Naive thymus-derived CD4-positive, alpha-beta T cell (primary cell): ENCODE measurements at regions not wholly inside any gene's neighbourhood (a gene's known extent, or its start where the extent isn't known, plus 50 kb on each side); places are given as distances from the start of the nearest gene placed in this dataset.
A peak's percentile ranks its signal among the peaks of the same experiment; 100 is the strongest.

Experiments used
- ATAC-seq: fragments of 150-1000 bp; cut with Tn5 transposase; 2 replicates; pipeline ENCODE4 v1.10.0; 2021; ENCODE audit warnings: mild to moderate bottlenecking, moderate library complexity
- CTCF ChIA-PET: fragments of 350-600 bp; sonication (Branson Sonifier 250); formaldehyde crosslinking; loops from one replicate; lab custom pipeline; 2021; ENCODE audit warnings: antibody characterized with exemption; lab: Charles Lee
- POLR2A ChIA-PET: fragments of 350-600 bp; sonication (Branson Sonifier 250); formaldehyde crosslinking; loops from one replicate; lab custom pipeline; 2021; ENCODE audit warnings: antibody characterized with exemption, inconsistent platforms; lab: Charles Lee
- DNase-seq, 9 donors: peaks; one replicate each; pipeline versions ENCODE4 v3.0.0 to v3.0.0-alpha.2; 2020 to 2022; ENCODE audit warnings: mixed read lengths in 1 of 9
- H3K27ac ChIP-seq: one replicate; pipeline ENCODE4 v1.7.0; 2013; ENCODE audit warnings: mild to moderate bottlenecking, low read depth, low read length, moderate library complexity
- H3K27me3 ChIP-seq, 2 donors: one replicate each; pipeline ENCODE4 v1.7.0; 2013; ENCODE audit warnings: low read length in 2 of 2, mild to moderate bottlenecking in 2 of 2, moderate library complexity in 2 of 2; ENCODE audit not compliant: control insufficient read depth in 2 of 2, insufficient read depth in 2 of 2
- H3K36me3 ChIP-seq, 3 experiments: 1 replicate in 2 of 3; 2 replicates in 1 of 3; pipeline ENCODE4 v1.7.0; 2013; ENCODE audit warnings: low read length in 3 of 3, mild to moderate bottlenecking in 3 of 3, moderate library complexity in 1 of 3; ENCODE audit not compliant: insufficient read depth in 3 of 3, control insufficient read depth in 2 of 3
- H3K4me1 ChIP-seq, 2 donors: one replicate each; pipeline ENCODE4 v1.7.0; 2013; ENCODE audit warnings: low read length in 2 of 2, mild to moderate bottlenecking in 2 of 2, moderate library complexity in 1 of 2; ENCODE audit not compliant: control insufficient read depth in 2 of 2, insufficient read depth in 2 of 2
- H3K4me3 ChIP-seq: 2 replicates; pipeline ENCODE4 v1.7.0; 2013; ENCODE audit warnings: mild to moderate bottlenecking, low read length
- H3K9me3 ChIP-seq, 3 experiments: 1 replicate in 2 of 3; 2 replicates in 1 of 3; pipeline ENCODE4 v1.7.0; 2013; ENCODE audit warnings: low read length in 3 of 3; ENCODE audit not compliant: control insufficient read depth in 2 of 3
- H3K27ac Mint-ChIP-seq, 9 donors: one replicate each; pipeline ENCODE4 v1.8.0; 2020 to 2022; ENCODE audit warnings: mixed read lengths in 9 of 9, mild to moderate bottlenecking in 8 of 9, moderate library complexity in 5 of 9, inconsistent platforms in 2 of 9
- H3K27me3 Mint-ChIP-seq, 5 donors: one replicate each; pipeline ENCODE4 v1.8.0; 2021 to 2022; ENCODE audit warnings: mixed read lengths in 5 of 5, mild to moderate bottlenecking in 1 of 5
- H3K36me3 Mint-ChIP-seq, 5 donors: one replicate each; pipeline ENCODE4 v1.8.0; 2020 to 2022; ENCODE audit warnings: mixed read lengths in 5 of 5, mild to moderate bottlenecking in 3 of 5, inconsistent platforms in 1 of 5
- H3K4me1 Mint-ChIP-seq, 7 donors: one replicate each; pipeline ENCODE4 v1.8.0; 2020 to 2022; ENCODE audit warnings: mixed read lengths in 7 of 7, mild to moderate bottlenecking in 3 of 7, inconsistent platforms in 1 of 7
- H3K4me3 Mint-ChIP-seq, 10 donors: one replicate each; pipeline ENCODE4 v1.8.0; 2020 to 2022; ENCODE audit warnings: mild to moderate bottlenecking in 10 of 10, mixed read lengths in 10 of 10, moderate library complexity in 6 of 10, inconsistent platforms in 2 of 10
- H3K9me3 Mint-ChIP-seq, 11 donors: one replicate each; pipeline ENCODE4 v1.8.0; 2020 to 2022; ENCODE audit warnings: mixed read lengths in 11 of 11, mild to moderate bottlenecking in 4 of 11, inconsistent platforms in 1 of 11, moderate library complexity in 1 of 11
- intact Hi-C, 2 donors: fragments of 100-400 bp; cut with micrococcal nuclease; formaldehyde crosslinking; loops; one replicate each; pipeline ENCODE4 v1.15.1; 2023

DNA sequence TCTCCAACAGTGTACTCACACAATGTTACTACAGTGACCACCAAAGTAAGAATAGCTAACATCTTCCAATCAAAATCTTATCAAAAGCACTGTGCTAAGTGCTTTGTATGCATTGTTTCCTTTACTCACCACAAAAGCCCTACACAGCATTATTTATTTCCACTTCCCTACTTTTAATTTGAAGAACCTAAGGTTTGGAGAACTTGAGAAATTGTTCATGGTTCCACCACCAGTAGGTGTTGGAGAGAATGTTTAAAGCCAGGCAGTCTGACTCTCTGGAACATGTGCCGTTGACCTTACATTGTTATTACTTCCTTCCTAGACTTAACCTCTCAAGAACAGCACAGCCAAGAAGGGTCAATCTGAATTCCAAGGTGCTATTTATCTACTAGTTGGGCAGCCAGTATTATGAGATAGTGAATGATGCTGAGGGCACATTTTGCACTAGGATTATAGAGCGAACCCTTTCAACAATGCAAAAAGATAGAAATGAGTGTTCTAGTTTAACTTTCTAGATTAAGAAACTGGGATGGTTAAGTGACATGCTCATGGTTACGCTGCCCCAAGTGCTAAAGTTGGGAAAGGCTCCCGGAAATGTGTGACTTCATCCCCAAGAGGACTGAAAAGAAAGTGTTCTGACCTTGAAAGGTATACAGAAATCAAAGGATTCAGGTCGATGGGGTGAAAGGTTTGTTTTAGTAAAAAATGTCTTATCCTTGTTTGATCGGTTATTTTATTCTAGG lies 55.2 kb upstream of the FAM136A start:
- no peak overlapping the region for H3K27ac ChIP-seq
- ATAC-seq (no peak), DNase-seq (no peak)
- no peaks in the 10 kb centered on the region for H3K36me3 ChIP-seq
- no peaks in the 10 kb centered on the region for H3K9me3 ChIP-seq
- peaks cover 0 to 9% (median 0%) of the 10 kb centered on the region in 7 donors for H3K4me1 Mint-ChIP-seq
- no peaks in the 10 kb centered on the region for H3K4me1 ChIP-seq
- H3K9me3 Mint-ChIP-seq = no peaks in the 10 kb centered on the region
- H3K27ac Mint-ChIP-seq = no peak overlapping the region
- intact Hi-C loops = no loop called here
- no peak overlapping the region for H3K4me3 Mint-ChIP-seq
- H3K27me3 Mint-ChIP-seq = peaks cover 0 to 36% (median 5%) of the 10 kb centered on the region in 5 donors
- H3K36me3 Mint-ChIP-seq = no peaks in the 10 kb centered on the region
- ChIA-PET CTCF (no interaction called here), POLR2A (no interaction called here)
- no peak overlapping the region for H3K4me3 ChIP-seq
- no peaks in the 10 kb centered on the region for H3K27me3 ChIP-seq

DNA sequence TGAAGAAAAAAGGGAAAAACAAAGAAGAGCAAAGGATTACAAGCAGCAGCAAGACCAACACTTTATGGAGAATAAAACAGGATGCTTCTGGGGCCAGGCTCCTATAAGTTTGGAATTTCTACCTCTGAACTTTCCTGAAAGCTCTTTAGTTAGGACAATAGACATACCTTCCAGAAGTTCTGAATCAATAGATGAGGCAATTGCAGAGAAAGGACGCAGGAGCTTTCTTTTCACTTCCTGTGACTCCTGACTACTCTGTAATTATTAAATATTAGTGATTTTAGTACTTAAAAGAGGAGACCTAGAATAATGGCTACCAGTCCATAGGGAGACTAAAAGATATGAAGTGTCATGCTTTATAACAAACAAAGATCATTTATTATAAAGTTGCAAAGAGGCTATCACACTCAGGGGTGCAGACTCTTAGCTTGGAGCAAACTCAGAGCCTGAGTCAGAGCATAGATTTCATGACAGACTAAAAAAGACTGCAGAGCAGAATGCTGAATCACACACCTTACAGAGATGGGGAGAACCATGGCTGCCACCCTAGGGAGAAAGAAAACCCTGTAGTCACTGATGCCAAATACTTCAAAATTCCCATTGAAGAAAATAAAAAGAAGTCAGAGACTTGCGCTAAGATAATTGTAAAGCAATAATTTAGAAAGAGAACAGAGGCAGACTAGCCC lies 52.5 kb upstream of the FAM136A start:
- no peak for ATAC-seq

More for the DNA sequence above, 52.5 kb upstream of the FAM136A start:
- H3K4me3 Mint-ChIP-seq = no peak overlapping the region
- H3K4me3 ChIP-seq = no peak overlapping the region
- no peaks in the 10 kb centered on the region for H3K4me1 ChIP-seq
- peaks cover 0 to 9% (median 0%) of the 10 kb centered on the region in 7 donors for H3K4me1 Mint-ChIP-seq
- H3K9me3 Mint-ChIP-seq = peaks cover 0 to 1% (median 0%) of the 10 kb centered on the region in 11 donors
- ChIA-PET CTCF (no interaction called here), POLR2A (no interaction called here)
- DNase-seq = no peak
- H3K27me3 Mint-ChIP-seq = peaks cover 0 to 50% (median 0%) of the 10 kb centered on the region in 5 donors
- H3K27me3 ChIP-seq = no peaks in the 10 kb centered on the region
- H3K27ac Mint-ChIP-seq = peak overlapping the region in 1 of 9 donors; percentile 58
- intact Hi-C loops = no loop called here
- H3K27ac ChIP-seq = no peak overlapping the region
- no peaks in the 10 kb centered on the region for H3K36me3 ChIP-seq
- H3K36me3 Mint-ChIP-seq = no peaks in the 10 kb centered on the region
- H3K9me3 ChIP-seq = no peaks in the 10 kb centered on the region
